ENCODE measurements at regions not wholly inside any gene's neighbourhood (a gene's known extent, or its start where the extent isn't known, plus 50 kb on each side); places are given as distances from the start of the nearest gene placed in this dataset.

GRCh38 chr7:79781716-79782115 lies 328.2 kb upstream of the MAGI2 start:
- no peak for TF ChIP-seq CTCF (IDR thresholded peaks at IDR 0.05)
- TF ChIP-seq POLR2A (IDR thresholded peaks at IDR 0.05): no peak

All from uterus (tissue), 2 donors.